ACHN (cell line): ENCODE measurements at regions not wholly inside any gene's neighbourhood (a gene's known extent, or its start where the extent isn't known, plus 50 kb on each side); places are given as distances from the start of the nearest gene placed in this dataset.

Experiments
- DNase-seq: peaks from one replicate; pipeline ENCODE4 v3.0.0-alpha.2; 2015
- in situ Hi-C: cut with HindIII; loops from 2 replicates; pipeline ENCODE4 v1.10.0; 2017; ENCODE audit warnings: low sequenced_read_pairs, low pct_ligation_motif_present, low pct_unique_long_range_greater_than_20kb

- DNase-seq = no peak
- in situ Hi-C loops = no loop called here
Observed at GRCh38 chr17:13770702-13771101, 169.0 kb upstream of the HS3ST3A1 start.

- DNase-seq = no peak
- in situ Hi-C loops = no loop called here
Observed at GRCh38 chr17:13775450-13775849, 173.7 kb upstream of the HS3ST3A1 start.

- in situ Hi-C loops = no loop called here
- no peak for DNase-seq
Observed at GRCh38 chr17:13776027-13776551, 174.4 kb upstream of the HS3ST3A1 start.

- no peak for DNase-seq
- in situ Hi-C loops = no loop called here
Observed at GRCh38 chr17:13777003-13777402, 175.3 kb upstream of the HS3ST3A1 start.

GRCh38 chr17:13784434-13785095 is 182.8 kb upstream of the HS3ST3A1 start:
- DNase-seq = no peak
- in situ Hi-C loops = no loop called here

DNA sequence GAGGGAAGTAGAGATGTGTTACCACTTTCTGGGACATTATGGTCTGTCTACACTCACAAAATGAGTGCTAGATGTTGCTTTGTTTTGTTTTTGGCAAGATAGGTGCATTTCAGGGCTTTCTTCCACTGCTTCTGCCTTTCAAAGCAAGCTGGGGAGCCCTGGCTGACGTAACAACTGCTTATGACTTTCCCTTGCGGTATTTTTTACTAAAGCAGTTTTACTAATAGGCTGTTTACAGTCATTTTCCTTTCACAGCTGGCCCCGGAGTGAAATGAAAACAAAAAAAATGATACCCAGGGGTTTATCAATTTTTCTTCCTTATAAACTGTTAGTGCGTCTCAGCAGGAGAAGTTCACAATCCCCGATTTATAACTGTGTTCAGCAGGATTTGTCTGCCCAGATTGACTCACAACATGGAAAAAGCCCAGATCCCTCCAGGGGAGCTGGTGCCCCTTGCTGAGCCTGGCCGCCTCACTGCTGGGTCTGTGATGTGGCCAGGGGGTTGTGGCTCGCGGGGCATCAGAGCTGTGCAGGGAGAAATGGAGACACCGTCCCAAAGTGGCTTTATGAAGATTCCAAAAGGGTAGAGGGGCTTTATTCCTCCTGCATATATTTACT is 184.4 kb upstream of the HS3ST3A1 start:
- in situ Hi-C loops = no loop called here
- DNase-seq = no peak

DNA sequence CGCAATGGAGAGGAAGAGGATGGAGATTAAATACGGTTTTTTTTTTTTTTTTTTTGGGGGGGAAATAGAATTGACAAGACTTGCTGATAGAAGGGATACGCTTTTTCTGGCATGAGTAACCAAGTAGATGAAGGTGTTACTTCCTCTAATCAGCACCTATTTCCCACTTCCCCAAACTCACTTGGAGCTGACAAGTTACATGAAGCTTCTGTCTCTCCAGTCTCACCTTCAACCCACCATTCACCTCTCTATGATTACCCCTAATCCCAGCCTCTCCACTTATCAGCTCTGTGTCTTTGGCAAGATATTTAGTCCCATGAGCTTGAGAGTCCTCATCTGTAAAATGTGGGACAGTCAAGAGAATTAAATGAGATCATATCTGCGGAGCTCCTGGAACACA is 185.9 kb upstream of the HS3ST3A1 start:
- DNase-seq = no peak
- in situ Hi-C loops = no loop called here

- no peak for DNase-seq
- in situ Hi-C loops = no loop called here
Observed at GRCh38 chr17:13788385-13788784, 186.7 kb upstream of the HS3ST3A1 start.

DNA sequence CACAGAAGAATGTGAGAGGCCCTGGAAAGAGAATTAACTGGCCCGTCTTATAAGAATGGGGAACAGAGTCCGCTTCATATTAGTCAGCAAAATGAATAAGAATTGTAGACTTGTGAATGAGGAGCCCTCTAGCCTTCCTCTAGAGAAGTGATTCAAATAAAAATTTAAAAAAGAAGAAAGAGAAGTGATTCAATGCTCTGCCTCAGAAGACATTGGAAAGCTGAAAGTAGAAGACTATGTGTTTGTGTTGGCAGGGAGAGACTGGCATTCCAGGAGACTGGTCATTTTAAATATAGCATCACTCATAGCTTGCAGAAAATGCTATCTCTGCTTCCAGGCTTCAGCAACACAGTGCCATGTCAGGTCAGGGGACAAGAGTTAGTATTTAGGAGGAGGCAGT is 190.6 kb upstream of the HS3ST3A1 start:
- no peak for DNase-seq
- in situ Hi-C loops = no loop called here

DNA sequence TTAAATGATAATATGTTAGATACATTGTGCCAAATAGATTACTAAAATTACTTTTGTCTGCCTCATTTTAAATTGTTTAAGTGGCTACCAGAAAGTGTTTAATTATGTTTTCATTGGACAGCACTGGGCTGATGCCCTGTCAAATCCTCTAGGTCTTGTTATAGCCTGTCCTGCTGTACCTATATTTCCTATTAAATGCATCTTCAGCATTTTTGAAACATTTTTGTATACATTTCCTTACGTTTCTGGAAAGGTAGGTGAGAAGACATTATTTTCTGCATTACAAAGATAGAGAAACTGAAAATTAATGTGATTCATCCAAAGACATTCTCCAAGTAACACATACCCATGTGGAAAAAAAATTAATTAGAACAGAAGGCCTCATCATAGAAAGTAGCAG is 192.2 kb upstream of the HS3ST3A1 start:
- no peak for DNase-seq
- in situ Hi-C loops = no loop called here

- in situ Hi-C loops = no loop called here
- DNase-seq = no peak
Observed at GRCh38 chr17:13797863-13798262, 196.1 kb upstream of the HS3ST3A1 start.

DNA sequence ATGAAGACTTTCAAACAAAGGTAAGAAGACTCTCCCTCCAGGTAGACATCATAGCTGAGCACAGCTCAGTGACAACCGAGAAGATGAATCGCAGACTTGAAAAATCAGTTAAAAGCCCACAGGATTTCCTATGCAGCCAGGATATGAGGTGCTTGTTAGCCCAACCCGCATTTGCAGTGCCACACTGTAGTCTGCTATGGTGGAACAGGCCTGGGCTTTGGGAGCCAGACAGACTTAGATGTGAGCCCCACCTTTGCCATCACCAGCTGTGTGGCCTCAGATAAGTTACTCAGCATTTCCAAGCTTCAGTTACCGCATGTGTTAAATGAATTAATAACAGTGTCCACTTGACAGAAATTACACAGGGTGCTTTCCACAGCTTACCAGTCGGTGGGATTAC is 204.4 kb upstream of the HS3ST3A1 start:
- in situ Hi-C loops = no loop called here
- no peak for DNase-seq

DNA sequence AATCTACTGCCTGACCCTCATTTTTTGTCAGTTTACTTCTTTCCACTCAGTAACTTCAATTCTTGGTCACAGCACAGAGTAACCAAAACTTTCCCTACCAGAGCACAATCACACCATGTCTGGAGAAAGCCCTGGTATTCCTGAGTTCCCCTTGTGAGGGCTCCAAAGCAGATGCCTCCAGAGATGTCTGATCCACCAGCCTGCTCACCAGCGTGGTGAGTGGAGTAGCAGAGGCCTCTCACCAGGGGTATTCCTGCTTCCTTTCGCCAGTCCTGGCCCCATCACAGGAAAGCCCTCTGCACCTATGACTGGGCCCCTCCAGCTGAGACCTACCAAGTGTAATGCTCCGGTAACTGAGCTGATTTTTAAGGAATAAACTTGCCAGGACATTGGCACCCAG is 205.4 kb upstream of the HS3ST3A1 start:
- in situ Hi-C loops = no loop called here
- no peak for DNase-seq

DNA sequence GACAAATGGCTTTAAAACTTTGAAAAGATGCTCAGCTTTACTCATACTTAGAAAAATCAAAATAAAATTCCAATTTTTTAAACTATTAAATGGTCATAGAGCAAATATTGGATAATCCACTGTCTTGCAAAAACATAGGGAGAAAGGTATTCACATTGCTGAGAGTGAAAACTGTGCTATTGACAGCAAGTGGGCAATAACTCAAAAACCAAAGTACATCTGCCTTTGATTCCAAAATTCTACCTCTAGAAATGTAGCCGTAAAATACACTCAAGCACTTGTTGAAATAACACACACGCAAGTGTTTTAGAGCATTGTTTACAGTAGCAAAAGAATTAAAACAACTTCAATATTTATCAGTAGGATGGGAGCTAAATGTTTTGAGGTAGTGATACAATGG is 210.6 kb upstream of the HS3ST3A1 start:
- DNase-seq = no peak
- in situ Hi-C loops = no loop called here

DNA sequence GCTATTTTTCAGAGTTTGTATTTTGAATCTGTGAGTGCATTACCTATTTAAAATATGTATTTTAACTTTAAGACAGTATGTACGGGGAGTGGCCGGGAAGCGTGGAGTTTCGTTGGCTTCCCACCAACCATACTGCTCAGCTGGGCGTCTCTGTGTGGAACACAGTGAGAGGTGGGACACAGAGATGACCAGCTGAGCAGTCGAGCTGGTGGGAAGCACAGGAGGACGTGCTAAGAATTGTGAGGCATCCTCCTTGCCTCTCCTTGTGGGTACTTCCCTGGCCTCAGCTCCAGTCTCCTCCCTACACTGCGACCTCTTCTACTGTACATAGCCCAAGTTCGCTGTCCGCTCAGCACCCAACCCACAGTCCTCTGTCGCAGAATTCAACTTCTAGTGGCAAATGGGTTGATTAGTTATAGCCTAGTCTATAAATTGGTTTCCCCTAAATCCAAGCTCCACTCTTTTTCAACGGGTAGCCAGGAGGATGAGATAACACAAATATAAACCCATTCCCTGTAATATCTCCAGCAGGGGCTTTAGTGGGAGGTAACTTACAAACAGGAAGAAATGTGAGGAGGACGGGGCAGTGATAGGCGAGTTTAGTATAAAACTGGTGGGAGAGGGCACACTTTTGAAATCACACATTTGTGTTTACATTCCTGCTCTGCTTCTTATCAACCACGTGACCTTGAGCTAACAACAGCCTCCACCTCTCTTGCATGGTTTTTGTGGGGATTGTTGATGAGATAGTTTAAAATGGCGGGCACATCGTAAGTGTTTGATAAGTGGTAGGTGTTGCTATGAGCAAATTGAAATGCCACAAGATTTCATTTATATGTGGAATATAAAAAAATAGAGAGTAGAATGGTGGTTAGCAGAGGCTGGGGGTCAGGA is 211.9 kb upstream of the HS3ST3A1 start:
- DNase-seq = no peak
- in situ Hi-C loops = no loop called here

DNA sequence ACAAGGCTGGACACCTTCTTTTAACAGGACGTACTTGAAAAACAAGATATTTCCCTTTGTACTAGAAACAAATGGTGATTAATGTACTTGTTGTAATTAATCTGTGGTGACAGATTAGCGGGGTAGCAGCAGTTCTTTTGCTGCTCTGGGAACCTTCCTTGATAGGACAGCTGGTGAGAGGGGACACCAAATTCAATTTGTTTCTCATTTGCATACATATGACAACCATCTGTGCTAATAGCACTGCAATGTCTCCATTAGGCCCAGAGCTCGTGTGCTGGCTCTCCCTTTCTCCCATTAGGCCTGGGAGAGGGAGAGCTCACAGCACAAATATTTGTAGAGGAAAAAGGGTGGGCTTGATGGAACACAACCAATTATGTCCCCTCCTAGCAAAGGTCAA is 221.0 kb upstream of the HS3ST3A1 start:
- in situ Hi-C loops = no loop called here
- DNase-seq = no peak

DNA sequence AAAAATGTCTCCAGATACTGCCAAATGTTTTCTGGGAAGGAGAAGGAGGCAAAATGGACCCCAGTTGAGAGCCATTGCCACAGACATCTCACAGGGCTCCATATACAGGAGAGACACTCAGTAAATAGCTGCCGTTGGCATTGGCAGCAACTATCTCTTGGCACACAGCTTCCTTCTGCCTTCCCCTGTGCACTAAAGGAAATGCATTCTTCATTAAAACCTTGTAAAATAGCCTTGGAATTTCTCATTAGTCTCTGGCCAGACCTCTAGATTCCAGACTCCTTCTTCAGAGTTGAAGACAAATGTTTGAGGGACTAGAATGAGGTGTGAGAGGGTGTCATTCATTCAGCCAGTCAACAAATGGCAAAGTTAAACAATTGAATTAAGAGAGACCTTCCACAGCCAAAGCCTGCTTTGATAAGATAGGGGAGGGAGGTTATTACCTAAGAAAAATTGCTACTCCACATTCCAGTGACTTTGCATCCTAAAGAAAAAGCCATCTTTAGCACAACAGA is 223.9 kb upstream of the HS3ST3A1 start:
- no peak for DNase-seq
- in situ Hi-C loops = no loop called here

DNA sequence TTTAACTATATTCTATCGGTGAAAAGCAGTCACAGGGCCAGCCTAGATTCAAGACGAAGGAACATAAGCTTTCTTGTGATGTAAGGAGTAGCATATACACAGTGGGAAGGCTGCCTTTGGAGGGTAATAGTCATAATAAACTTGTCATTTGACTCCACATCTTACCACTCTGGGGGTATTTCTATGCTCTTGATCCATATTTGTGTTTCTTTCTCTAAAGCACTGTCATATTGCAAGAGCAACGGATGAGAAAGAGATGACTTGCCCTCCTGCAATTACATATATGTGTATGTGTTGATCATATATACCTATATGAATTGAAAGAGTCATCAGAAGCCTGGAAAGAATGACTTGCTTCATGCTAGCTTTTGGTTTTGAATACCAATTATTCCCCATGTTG is 225.4 kb upstream of the HS3ST3A1 start:
- DNase-seq = no peak
- in situ Hi-C loops = no loop called here

GRCh38 chr17:13833921-13834320 is 232.2 kb upstream of the HS3ST3A1 start:
- in situ Hi-C loops = no loop called here
- no peak for DNase-seq
